ENCODE measurements at regions not wholly inside any gene's neighbourhood (a gene's known extent, or its start where the extent isn't known, plus 50 kb on each side); places are given as distances from the start of the nearest gene placed in this dataset.
"Not testable (repeated sequence)": the region's sequence is repeated elsewhere in the genome, so short reads cannot be mapped to it uniquely, and the experiment has no call there.

GRCh38 chr1:234816186-234816851 lies 206.3 kb upstream of the IRF2BP2 start:
- DNase-seq (ENCODE audit: low spot score) = not testable (repeated sequence)

- DNase-seq (ENCODE audit: low spot score) = not testable (repeated sequence)
Measured at GRCh38 chr1:234815295-234815815, 205.4 kb upstream of the IRF2BP2 start.

- not testable (repeated sequence) for DNase-seq (ENCODE audit: low spot score)
Measured at GRCh38 chr1:234814235-234814634, 204.3 kb upstream of the IRF2BP2 start.

GRCh38 chr1:234811824-234812223 lies 201.8 kb upstream of the IRF2BP2 start:
- DNase-seq (ENCODE audit: low spot score) = not testable (repeated sequence)

GRCh38 chr1:234810726-234811125 lies 200.7 kb upstream of the IRF2BP2 start:
- DNase-seq (ENCODE audit: low spot score) = not testable (repeated sequence)

- DNase-seq (ENCODE audit: low spot score) = not testable (repeated sequence)
Measured at GRCh38 chr1:234809854-234810245, 199.9 kb upstream of the IRF2BP2 start.

GRCh38 chr1:234808943-234809853 lies 199.2 kb upstream of the IRF2BP2 start:
- not testable (repeated sequence) for DNase-seq (ENCODE audit: low spot score)

GRCh38 chr1:234808459-234808858 lies 198.5 kb upstream of the IRF2BP2 start:
- not testable (repeated sequence) for DNase-seq (ENCODE audit: low spot score)

- DNase-seq (ENCODE audit: low spot score) = not testable (repeated sequence)
Measured at GRCh38 chr1:234807705-234808104, 197.7 kb upstream of the IRF2BP2 start.

GRCh38 chr1:234802586-234802985 lies 192.6 kb upstream of the IRF2BP2 start:
- not testable (repeated sequence) for DNase-seq (ENCODE audit: low spot score)

- DNase-seq (ENCODE audit: low spot score) = not testable (repeated sequence)
Measured at GRCh38 chr1:234801636-234802035, 191.7 kb upstream of the IRF2BP2 start.

GRCh38 chr1:234801147-234801546 lies 191.2 kb upstream of the IRF2BP2 start:
- not testable (repeated sequence) for DNase-seq (ENCODE audit: low spot score)

GRCh38 chr1:234800563-234800962 lies 190.6 kb upstream of the IRF2BP2 start:
- not testable (repeated sequence) for DNase-seq (ENCODE audit: low spot score)

GRCh38 chr1:234799021-234799689 lies 189.2 kb upstream of the IRF2BP2 start:
- not testable (repeated sequence) for DNase-seq (ENCODE audit: low spot score)

- DNase-seq (ENCODE audit: low spot score) = not testable (repeated sequence)
Measured at GRCh38 chr1:234797216-234797615, 187.2 kb upstream of the IRF2BP2 start.

GRCh38 chr1:234796438-234796792 lies 186.4 kb upstream of the IRF2BP2 start:
- not testable (repeated sequence) for DNase-seq (ENCODE audit: low spot score)

GRCh38 chr1:234795711-234796437 lies 185.9 kb upstream of the IRF2BP2 start:
- DNase-seq (ENCODE audit: low spot score) = not testable (repeated sequence)

GRCh38 chr1:234795007-234795406 lies 185.0 kb upstream of the IRF2BP2 start:
- DNase-seq (ENCODE audit: low spot score) = not testable (repeated sequence)

- not testable (repeated sequence) for DNase-seq (ENCODE audit: low spot score)
Measured at GRCh38 chr1:234794452-234794851, 184.5 kb upstream of the IRF2BP2 start.

GRCh38 chr1:234793924-234794323 lies 183.9 kb upstream of the IRF2BP2 start:
- not testable (repeated sequence) for DNase-seq (ENCODE audit: low spot score)

GRCh38 chr1:234792221-234792864 lies 182.4 kb upstream of the IRF2BP2 start:
- DNase-seq (ENCODE audit: low spot score) = not testable (repeated sequence)

All from NAMALWA (cell line).